GM18507 (cell line): ENCODE measurements at regions not wholly inside any gene's neighbourhood (a gene's known extent, or its start where the extent isn't known, plus 50 kb on each side); places are given as distances from the start of the nearest gene placed in this dataset.
"Not testable (repeated sequence)": the region's sequence is repeated elsewhere in the genome, so short reads cannot be mapped to it uniquely, and the experiment has no call there.

Experiments used
- DNase-seq: peaks from one replicate; pipeline ENCODE4 v3.0.0; 2011; ENCODE audit warnings: low read depth; ENCODE audit not compliant: insufficient read length; ENCODE audit errors: extremely low spot score
- FAIRE-seq: peaks from 2 replicates; lab custom pipeline; 2011; peaks lifted over from hg19 to GRCh38; lab: Jason Lieb, UNC

GRCh38 chr7:42545049-42545724, 308.2 kb upstream of the GLI3 start:
- no peak for FAIRE-seq

DNA sequence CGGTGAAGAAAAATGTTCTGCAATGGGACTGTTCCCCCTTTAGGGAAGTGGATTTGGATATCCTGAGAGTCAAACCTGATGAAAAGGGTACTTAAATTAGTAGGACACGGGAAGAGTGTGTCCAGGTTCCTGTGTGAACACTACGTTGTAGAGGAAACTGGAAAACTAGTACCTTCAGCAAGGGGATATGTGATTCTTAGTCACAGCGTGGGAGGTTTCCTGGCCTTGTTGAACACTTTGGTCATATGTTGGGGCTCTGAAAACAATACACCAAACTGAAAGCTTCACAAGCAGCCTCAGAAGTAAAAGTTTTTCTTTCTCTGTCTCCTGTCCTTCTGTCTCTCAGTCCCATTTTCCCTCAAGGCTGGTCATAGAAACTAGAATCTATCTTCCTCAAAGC, 306.9 kb upstream of the GLI3 start:
- no peak for DNase-seq
- FAIRE-seq, result no peak

More at GRCh38 chr7:42545049-42545724, 308.2 kb upstream of the GLI3 start:
- no peak for DNase-seq

DNA sequence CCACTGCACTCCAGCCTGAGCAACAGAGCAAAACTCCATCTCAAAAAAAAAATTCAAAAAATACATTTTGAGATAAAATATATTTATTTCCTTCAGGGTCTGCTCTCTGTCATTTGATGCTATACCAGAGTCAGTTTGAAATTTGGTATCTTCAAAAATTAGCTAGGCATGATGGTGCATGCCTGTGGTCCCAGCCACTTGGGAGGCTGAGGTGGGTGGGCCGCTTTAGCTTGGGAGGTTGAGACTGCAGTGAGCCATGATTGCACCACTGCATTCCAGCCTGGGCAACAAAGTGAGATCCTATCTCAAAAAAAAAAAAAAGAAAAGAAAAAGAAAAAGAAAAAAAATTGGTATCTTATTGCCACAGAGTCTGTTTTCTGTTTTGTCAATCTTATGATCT, 305.4 kb upstream of the GLI3 start:
- not testable (repeated sequence) for DNase-seq, FAIRE-seq

- FAIRE-seq, result no peak
- DNase-seq, result no peak
These were observed 297.4 kb upstream of the GLI3 start for GRCh38 chr7:42534441-42534840.

DNA sequence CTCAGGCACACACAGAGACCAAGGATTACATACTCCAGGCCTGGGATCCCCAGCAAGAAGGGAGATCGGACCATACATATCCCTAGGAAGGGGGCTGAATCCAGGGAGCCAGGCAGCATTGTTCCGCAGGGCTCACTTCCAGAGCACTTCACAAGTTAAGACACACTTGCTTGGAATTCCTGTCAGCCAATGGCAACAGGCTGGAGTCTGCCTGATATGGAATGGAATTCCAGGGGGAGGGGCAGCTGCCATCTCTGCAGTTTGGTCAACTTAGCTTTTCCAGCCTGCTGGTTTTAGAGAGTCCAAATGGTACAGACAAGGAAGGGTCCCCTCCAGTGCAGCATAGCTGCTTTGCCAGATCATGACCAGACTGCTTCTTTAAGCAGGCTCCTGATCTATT, 290.0 kb upstream of the GLI3 start:
- FAIRE-seq, result no peak
- no peak for DNase-seq

GRCh38 chr7:42522227-42522991, 285.4 kb upstream of the GLI3 start:
- no peak for FAIRE-seq

DNA sequence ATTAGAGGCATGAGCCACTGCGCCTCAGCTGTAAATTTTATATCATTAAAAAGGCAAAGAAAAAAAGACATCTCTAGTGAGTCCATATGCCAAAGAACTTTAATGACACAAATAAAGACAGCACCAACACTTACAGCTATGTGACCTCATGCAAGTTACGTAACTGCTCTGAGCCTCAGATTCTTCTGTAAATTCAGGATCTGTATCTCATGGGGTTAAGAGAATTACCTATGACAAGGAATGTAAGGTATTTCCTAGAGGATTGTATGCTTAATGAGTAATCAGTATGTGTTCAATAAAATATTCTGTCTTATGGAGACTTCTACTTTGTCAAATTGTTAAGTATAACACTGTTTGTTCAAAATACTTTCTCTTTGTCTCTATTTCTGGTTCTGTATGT, 274.0 kb upstream of the GLI3 start:
- FAIRE-seq (no peak), DNase-seq (no peak)

More at GRCh38 chr7:42522227-42522991, 285.4 kb upstream of the GLI3 start:
- DNase-seq, result no peak

- DNase-seq (no peak), FAIRE-seq (no peak)
These were observed 269.1 kb upstream of the GLI3 start for GRCh38 chr7:42506097-42506496.

- FAIRE-seq, result no peak
- DNase-seq, result no peak
These were observed 265.0 kb upstream of the GLI3 start for GRCh38 chr7:42502022-42502421.

DNA sequence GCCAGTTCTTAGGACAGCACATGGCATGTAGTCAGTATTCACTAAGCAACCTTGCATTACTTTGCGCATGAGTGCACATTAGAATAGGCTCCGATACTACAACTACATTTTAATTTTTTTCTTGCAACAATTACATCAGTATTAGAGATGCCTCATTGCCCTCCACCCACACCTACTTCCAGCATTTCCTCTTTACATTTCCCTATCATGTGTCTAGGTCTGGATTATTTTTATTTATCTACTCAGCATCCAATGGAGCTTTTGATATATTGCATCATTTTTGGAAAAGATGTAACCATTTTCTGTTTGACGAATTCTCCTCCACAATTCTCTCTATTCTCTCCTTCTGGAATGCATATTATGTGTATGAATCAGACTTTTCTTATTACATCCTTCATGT, 258.2 kb upstream of the GLI3 start:
- no peak for FAIRE-seq
- DNase-seq, result no peak

- FAIRE-seq (no peak), DNase-seq (no peak)
These were observed 257.7 kb upstream of the GLI3 start for GRCh38 chr7:42494736-42495135.

DNA sequence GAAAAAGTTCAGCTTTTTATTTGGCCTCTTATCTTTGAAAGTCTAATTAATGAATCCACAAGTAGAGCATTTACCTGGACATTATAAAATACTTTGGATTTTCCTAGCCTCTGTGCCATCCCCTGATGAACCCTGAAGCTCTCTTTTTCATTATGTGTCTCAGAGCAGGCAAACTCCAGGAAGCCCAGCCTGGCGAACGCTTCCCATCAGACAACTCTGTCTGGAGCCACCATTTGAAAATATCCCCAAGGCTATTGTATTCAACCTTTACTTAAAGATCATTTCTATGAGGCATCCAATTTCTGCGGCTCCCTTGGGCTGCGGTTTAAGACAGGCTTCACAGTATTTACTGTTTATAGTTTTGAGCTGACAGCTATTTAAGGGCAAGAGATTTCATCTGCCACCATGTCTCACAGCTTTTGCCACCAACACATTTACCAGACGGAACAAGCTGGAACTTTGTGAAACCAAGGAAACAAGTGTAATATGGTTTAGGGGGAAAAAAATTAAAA, 257.2 kb upstream of the GLI3 start:
- FAIRE-seq (no peak), DNase-seq (no peak)

- DNase-seq, result no peak
- no peak for FAIRE-seq
These were observed 256.6 kb upstream of the GLI3 start for GRCh38 chr7:42493436-42494198.

DNA sequence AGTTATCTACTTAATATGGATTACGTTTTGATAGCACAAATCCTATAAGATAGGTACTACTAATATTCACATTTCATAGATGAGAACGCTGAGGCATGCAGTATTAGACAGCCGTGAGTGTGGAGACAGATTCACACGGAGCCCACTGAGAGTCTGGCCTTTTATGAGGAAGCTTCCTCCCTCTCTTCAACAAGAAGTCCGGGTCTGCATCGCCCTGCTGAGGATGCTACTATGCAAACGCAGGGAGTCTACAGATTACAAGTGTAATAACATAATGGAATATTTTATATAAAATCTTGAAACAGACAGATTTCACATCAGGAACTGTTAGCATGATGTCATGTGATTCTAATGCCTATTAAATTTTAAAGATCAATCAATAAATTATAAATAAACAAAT, 255.9 kb upstream of the GLI3 start:
- no peak for FAIRE-seq
- DNase-seq, result no peak

GRCh38 chr7:42491106-42491505, 254.1 kb upstream of the GLI3 start:
- no peak for DNase-seq
- no peak for FAIRE-seq

- DNase-seq (no peak), FAIRE-seq (no peak)
These were observed 252.3 kb upstream of the GLI3 start for GRCh38 chr7:42489299-42489698.

DNA sequence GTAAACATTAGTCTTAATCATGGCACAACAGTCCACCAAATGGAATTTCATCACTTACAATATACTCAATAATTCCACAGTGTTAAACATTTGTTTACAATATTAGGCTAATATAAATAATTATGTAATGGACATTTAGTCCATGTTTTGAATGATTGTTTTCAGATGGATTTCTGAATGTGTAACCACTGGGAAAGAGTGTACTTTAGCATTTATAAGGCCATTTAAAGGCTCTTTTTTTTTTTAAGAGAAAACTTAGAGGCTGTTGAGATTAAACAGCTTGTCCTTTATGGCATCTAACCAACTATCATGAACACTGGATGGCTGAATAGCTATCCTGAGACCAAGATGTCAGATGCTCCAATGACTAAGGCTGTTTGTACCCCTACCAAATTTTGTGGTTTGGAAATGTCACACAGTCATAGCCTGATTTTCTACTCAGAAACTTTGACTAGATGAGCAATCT, 248.3 kb upstream of the GLI3 start:
- DNase-seq (no peak), FAIRE-seq (no peak)

DNA sequence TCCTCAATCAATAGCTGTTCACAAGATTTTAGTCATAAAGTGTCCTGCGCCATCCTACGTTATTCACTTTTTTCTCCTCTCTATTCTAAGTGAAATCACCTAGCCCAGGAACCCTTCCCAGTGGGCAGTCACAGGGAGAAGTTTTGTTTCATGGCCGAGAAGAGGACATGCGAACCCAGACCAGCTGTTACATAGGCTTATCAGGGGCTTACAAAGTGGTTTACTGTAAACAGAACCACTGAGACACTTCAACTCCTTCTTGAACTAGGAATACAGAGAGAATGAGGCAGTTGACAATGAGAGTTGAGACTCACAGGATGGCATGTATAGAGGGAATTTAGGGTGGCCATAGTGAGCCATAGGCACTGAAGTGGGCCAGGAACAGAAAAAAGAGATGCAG, 246.9 kb upstream of the GLI3 start:
- no peak for DNase-seq
- no peak for FAIRE-seq

DNA sequence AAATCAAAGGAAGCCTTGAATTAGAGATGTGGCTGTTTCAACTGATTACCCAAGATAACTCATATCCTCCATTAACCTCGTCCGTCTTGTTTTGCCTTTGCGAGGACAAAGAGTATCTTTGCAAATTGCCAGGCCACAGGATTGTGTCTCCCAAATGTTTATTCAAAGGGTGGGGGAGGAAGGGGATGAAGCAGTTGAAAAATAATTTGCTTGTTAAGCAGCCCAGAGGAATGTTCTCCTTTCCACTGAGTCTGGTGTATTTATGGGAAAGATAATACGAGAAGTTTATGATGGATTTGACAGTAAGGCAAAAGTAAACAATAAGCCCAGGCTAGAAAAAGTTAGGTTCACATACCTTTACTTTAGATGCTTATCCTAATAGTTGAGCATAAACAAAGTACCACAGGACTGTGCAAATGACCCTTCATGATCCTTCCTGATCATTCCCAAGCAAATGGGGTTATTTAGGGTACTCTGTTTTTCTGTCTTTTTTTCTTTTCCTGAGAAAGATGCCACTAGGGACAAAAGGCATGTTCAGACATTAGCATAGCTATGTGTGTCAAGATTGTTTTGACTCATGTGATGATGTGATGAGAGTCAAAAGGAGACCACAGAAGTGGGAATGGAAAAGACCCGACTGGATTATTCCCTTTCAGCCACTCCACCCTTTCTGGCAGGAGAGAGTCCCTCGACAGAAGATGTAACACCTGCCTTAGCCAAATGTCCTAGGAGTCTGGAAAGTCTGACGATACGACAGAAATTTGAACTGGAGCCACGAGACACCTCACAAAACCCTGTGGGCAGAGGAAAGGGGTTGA, 243.0 kb upstream of the GLI3 start:
- no peak for DNase-seq
- no peak for FAIRE-seq
